ENCODE measurements at regions not wholly inside any gene's neighbourhood (a gene's known extent, or its start where the extent isn't known, plus 50 kb on each side); places are given as distances from the start of the nearest gene placed in this dataset.

DNA sequence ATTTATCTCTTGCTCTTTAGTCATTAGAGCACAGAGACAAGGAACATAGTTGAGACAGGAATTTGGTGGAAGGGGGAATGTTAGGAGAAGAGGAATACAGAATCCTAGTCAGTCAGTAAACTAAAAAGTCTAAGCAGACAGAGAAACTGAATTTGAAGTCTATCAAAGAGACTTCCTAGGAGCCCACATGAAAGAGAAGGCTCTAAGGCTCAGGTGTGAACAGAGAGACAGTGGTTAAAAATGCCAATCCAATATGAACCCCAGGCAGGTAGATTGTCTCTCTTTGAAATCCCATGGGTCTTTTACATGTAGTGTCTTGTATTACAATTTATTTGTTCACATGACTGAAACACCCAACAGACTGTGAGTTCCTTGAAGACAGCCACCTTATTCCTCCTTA is 77.8 kb upstream of the NFKB1 start:
- Histone ChIP-seq H3K36me3 (ENCODE audit: insufficient read depth, low read length) (no peaks in the 10 kb centered on the region), H3K27ac (ENCODE audit: low read length) (no peak overlapping the region), H3K79me2 (replicated peaks; ENCODE audit: insufficient read depth, low read length) (no peaks in the 10 kb centered on the region), H3K27me3 (ENCODE audit: insufficient read depth, low read depth, low read length) (no peaks in the 10 kb centered on the region), H3F3A (ENCODE audit: insufficient read depth, low read length, poor library complexity, severe bottlenecking) (no peaks in the 10 kb centered on the region), H3K9ac (ENCODE audit: low read length) (no peak overlapping the region), H3K4me3 (ENCODE audit: low read length) (no peak overlapping the region), H3K9me2 (ENCODE audit: insufficient read depth, low read length) (no peaks in the 10 kb centered on the region), H3K9me3 (ENCODE audit: low read length) (no peaks in the 10 kb centered on the region), H2AFZ (ENCODE audit: low read depth, low read length) (no peak overlapping the region), H4K20me1 (ENCODE audit: insufficient read depth) (no peaks in the 10 kb centered on the region), H3K4me2 (ENCODE audit: low read length) (no peak overlapping the region)
- TF ChIP-seq EP300 (conservative IDR thresholded peaks at IDR 0.05; ENCODE audit: poor library complexity, severe bottlenecking) (no peak), EZH2 (IDR thresholded peaks at IDR 0.05; ENCODE audit: borderline replicate concordance, insufficient read depth, low read length, poor library complexity, severe bottlenecking) (no peak), MXI1 (conservative IDR thresholded peaks at IDR 0.05; ENCODE audit: poor library complexity, severe bottlenecking) (no peak), CTCF (IDR thresholded peaks at IDR 0.05; ENCODE audit: poor library complexity, severe bottlenecking) (no peak), POLR2AphosphoS5 (IDR thresholded peaks at IDR 0.05) (no peak), TAF1 (IDR thresholded peaks at IDR 0.05; ENCODE audit: low read depth) (no peak), RAD21 (conservative IDR thresholded peaks at IDR 0.05) (no peak), REST (IDR thresholded peaks at IDR 0.05; ENCODE audit: borderline replicate concordance) (no peak), SMC3 (conservative IDR thresholded peaks at IDR 0.05; ENCODE audit: poor library complexity) (no peak)

- Histone ChIP-seq H3K27me3 (ENCODE audit: insufficient read depth, low read depth, low read length) (no peaks in the 10 kb centered on the region), H3K9ac (ENCODE audit: low read length) (no peak overlapping the region)
- TF ChIP-seq REST (IDR thresholded peaks at IDR 0.05; ENCODE audit: borderline replicate concordance), result no peak
- no peak for TF ChIP-seq EP300 (conservative IDR thresholded peaks at IDR 0.05; ENCODE audit: poor library complexity, severe bottlenecking)
- TF ChIP-seq TAF1 (IDR thresholded peaks at IDR 0.05; ENCODE audit: low read depth), result no peak
- TF ChIP-seq EZH2 (IDR thresholded peaks at IDR 0.05; ENCODE audit: borderline replicate concordance, insufficient read depth, low read length, poor library complexity, severe bottlenecking), result no peak
- TF ChIP-seq POLR2AphosphoS5 (IDR thresholded peaks at IDR 0.05), result no peak
- no peak for TF ChIP-seq RAD21 (conservative IDR thresholded peaks at IDR 0.05)
- TF ChIP-seq MXI1 (conservative IDR thresholded peaks at IDR 0.05; ENCODE audit: poor library complexity, severe bottlenecking), result no peak
- no peak for TF ChIP-seq CTCF (IDR thresholded peaks at IDR 0.05; ENCODE audit: poor library complexity, severe bottlenecking)
- TF ChIP-seq SMC3 (conservative IDR thresholded peaks at IDR 0.05; ENCODE audit: poor library complexity), result no peak
Observed at GRCh38 chr4:102427371-102427998, 73.7 kb upstream of the NFKB1 start.

More at GRCh38 chr4:102427371-102427998, 73.7 kb upstream of the NFKB1 start:
- Histone ChIP-seq H2AFZ (ENCODE audit: low read depth, low read length) (no peak overlapping the region), H3K4me3 (ENCODE audit: low read length) (no peak overlapping the region), H3K9me3 (ENCODE audit: low read length) (no peaks in the 10 kb centered on the region), H3K79me2 (replicated peaks; ENCODE audit: insufficient read depth, low read length) (no peaks in the 10 kb centered on the region), H3K4me2 (ENCODE audit: low read length) (no peak overlapping the region), H3K36me3 (ENCODE audit: insufficient read depth, low read length) (no peaks in the 10 kb centered on the region), H3K9me2 (ENCODE audit: insufficient read depth, low read length) (no peaks in the 10 kb centered on the region), H3F3A (ENCODE audit: insufficient read depth, low read length, poor library complexity, severe bottlenecking) (no peaks in the 10 kb centered on the region), H3K27ac (ENCODE audit: low read length) (no peak overlapping the region), H4K20me1 (ENCODE audit: insufficient read depth) (no peaks in the 10 kb centered on the region)

Measured in neural cell (in vitro differentiated cells).